Upper lobe of left lung (tissue), 6 donors: ENCODE measurements at regions not wholly inside any gene's neighbourhood (a gene's known extent, or its start where the extent isn't known, plus 50 kb on each side); places are given as distances from the start of the nearest gene placed in this dataset.

ENCODE experiments used
- ATAC-seq, 2 donors: fragments of 200-7000 bp; cut with Tn5 transposase; one replicate each; pipeline ENCODE4 v1.9.1; 2022; ENCODE audit warnings: mild to moderate bottlenecking in 2 of 2, moderate library complexity in 2 of 2; ENCODE audit not compliant: low FRiP score in 2 of 2
- DNase-seq, 2 donors: peaks; one replicate each; pipeline ENCODE4 v3.0.0-alpha.2; 2019 to 2020
- H3K27ac ChIP-seq, 4 donors: fragments of 200-600 bp; sonication (generic); one replicate each; pipeline ENCODE4 v1.5.1; 2016 to 2019
- H3K27me3 ChIP-seq, 4 donors: fragments of 200-600 bp; sonication (generic); one replicate each; pipeline ENCODE4 v1.5.1; 2017 to 2019
- H3K36me3 ChIP-seq, 4 donors: fragments of 200-600 bp; sonication (generic); one replicate each; pipeline ENCODE4 v1.5.1; 2016 to 2019
- H3K4me1 ChIP-seq, 4 donors: fragments of 200-600 bp; sonication (generic); one replicate each; pipeline ENCODE4 v1.5.1; 2018 to 2019
- H3K4me3 ChIP-seq, 4 donors: fragments of 200-600 bp; sonication (generic); one replicate each; pipeline ENCODE4 v1.5.1; 2017 to 2019; ENCODE audit warnings: mild to moderate bottlenecking in 2 of 4, moderate library complexity in 1 of 4
- H3K9me3 ChIP-seq, 4 donors: fragments of 200-600 bp; sonication (generic); one replicate each; pipeline ENCODE4 v1.5.1; 2018 to 2019
- EP300 ChIP-seq, 4 donors: sonication (generic); formaldehyde crosslinking; IDR thresholded peaks; one replicate each; pipeline ENCODE4 v1.5.1; 2017; ENCODE audit warnings: antibody characterized with exemption in 4 of 4, control low read depth in 2 of 4
- POLR2A ChIP-seq, 4 donors: fragments of 450-650 bp; IDR thresholded peaks; one replicate each; pipeline ENCODE4 v1.5.1; 2016 to 2017; ENCODE audit warnings: antibody characterized with exemption in 4 of 4, mild to moderate bottlenecking in 2 of 4
- POLR2AphosphoS5 ChIP-seq, 2 donors: sonication (generic); formaldehyde crosslinking; IDR thresholded peaks; one replicate each; pipeline ENCODE4 v1.5.1; 2017; ENCODE audit warnings: antibody characterized with exemption in 2 of 2
- WGBS, 2 donors: methylation state at CpG; one replicate each; pipeline ENCODE4 v1.1.5; 2017 to 2018; 5-methylcytosine and 5-hydroxymethylcytosine counted together
- TF ChIP-seq, protein P1 (sequence below), 6 experiments: fragments of 450-650 bp in 4 of 6; fragments of 200-600 bp in 2 of 6; sonication (generic) in 2 of 6; IDR thresholded peaks; one replicate each; pipeline ENCODE4 v1.5.1; 2016 to 2019; ENCODE audit warnings: antibody characterized with exemption in 6 of 6
- donor health status: DM: no; HTN: no; CAD: no; lungs with moderate emphysema.
- donor health status: DM: no; HTN: yes; CAD: no; lungs with severe emphysema.

- WGBS, 2 donors = 78 to 80% methylated on average over 4 of the region's 4 CpGs
- H3K4me1 ChIP-seq = no peaks in the 10 kb centered on the region
- no peak overlapping the region for H3K27ac ChIP-seq
- no peaks in the 10 kb centered on the region for H3K36me3 ChIP-seq
- H3K27me3 ChIP-seq = no peaks in the 10 kb centered on the region
- no peaks in the 10 kb centered on the region for H3K9me3 ChIP-seq
- H3K4me3 ChIP-seq = no peak overlapping the region
- no peak for TF ChIP-seq EP300 (IDR thresholded peaks at IDR 0.05)
- TF ChIP-seq, protein P1, sequence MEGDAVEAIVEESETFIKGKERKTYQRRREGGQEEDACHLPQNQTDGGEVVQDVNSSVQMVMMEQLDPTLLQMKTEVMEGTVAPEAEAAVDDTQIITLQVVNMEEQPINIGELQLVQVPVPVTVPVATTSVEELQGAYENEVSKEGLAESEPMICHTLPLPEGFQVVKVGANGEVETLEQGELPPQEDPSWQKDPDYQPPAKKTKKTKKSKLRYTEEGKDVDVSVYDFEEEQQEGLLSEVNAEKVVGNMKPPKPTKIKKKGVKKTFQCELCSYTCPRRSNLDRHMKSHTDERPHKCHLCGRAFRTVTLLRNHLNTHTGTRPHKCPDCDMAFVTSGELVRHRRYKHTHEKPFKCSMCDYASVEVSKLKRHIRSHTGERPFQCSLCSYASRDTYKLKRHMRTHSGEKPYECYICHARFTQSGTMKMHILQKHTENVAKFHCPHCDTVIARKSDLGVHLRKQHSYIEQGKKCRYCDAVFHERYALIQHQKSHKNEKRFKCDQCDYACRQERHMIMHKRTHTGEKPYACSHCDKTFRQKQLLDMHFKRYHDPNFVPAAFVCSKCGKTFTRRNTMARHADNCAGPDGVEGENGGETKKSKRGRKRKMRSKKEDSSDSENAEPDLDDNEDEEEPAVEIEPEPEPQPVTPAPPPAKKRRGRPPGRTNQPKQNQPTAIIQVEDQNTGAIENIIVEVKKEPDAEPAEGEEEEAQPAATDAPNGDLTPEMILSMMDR (IDR thresholded peaks at IDR 0.05) = no peak
- no peak for TF ChIP-seq POLR2AphosphoS5 (IDR thresholded peaks at IDR 0.05)
- no peak for TF ChIP-seq POLR2A (IDR thresholded peaks at IDR 0.05)
- no peak for ATAC-seq
- DNase-seq = no peak
These were observed 373.1 kb upstream of the SLCO3A1 start for GRCh38 chr15:91480426-91480825.

- no peaks in the 10 kb centered on the region for H3K36me3 ChIP-seq
- H3K4me3 ChIP-seq = no peak overlapping the region
- no peak for DNase-seq
- TF ChIP-seq POLR2A (IDR thresholded peaks at IDR 0.05) = no peak
- no peak for TF ChIP-seq POLR2AphosphoS5 (IDR thresholded peaks at IDR 0.05)
- no peak for TF ChIP-seq EP300 (IDR thresholded peaks at IDR 0.05)
- TF ChIP-seq, protein P1 (IDR thresholded peaks at IDR 0.05) = no peak
- H3K27me3 ChIP-seq = no peaks in the 10 kb centered on the region
- 66% methylated on average over 1 of the region's 1 CpG for WGBS, 2 donors
- H3K4me1 ChIP-seq = no peaks in the 10 kb centered on the region
- no peak for ATAC-seq
- no peak overlapping the region for H3K27ac ChIP-seq
- no peaks in the 10 kb centered on the region for H3K9me3 ChIP-seq
These were observed 370.7 kb upstream of the SLCO3A1 start for GRCh38 chr15:91482799-91483198.

- TF ChIP-seq, protein P1 (IDR thresholded peaks at IDR 0.05) = no peak
- no peak for TF ChIP-seq POLR2A (IDR thresholded peaks at IDR 0.05)
- no peak for TF ChIP-seq POLR2AphosphoS5 (IDR thresholded peaks at IDR 0.05)
- TF ChIP-seq EP300 (IDR thresholded peaks at IDR 0.05) = no peak
- Histone ChIP-seq H3K27ac (no peak overlapping the region), H3K4me3 (no peak overlapping the region), H3K4me1 (no peaks in the 10 kb centered on the region), H3K36me3 (no peaks in the 10 kb centered on the region), H3K27me3 (no peaks in the 10 kb centered on the region), H3K9me3 (no peaks in the 10 kb centered on the region)
- DNase-seq (no peak), ATAC-seq (no peak)
- WGBS, 2 donors = 86 to 88% methylated on average over 1 of the region's 1 CpG
These were observed 369.4 kb upstream of the SLCO3A1 start for GRCh38 chr15:91484141-91484540.

GRCh38 chr15:91488452-91488851, 365.1 kb upstream of the SLCO3A1 start:
- Histone ChIP-seq H3K27ac (no peak overlapping the region), H3K27me3 (no peaks in the 10 kb centered on the region), H3K4me1 (no peaks in the 10 kb centered on the region), H3K4me3 (no peak overlapping the region), H3K36me3 (no peaks in the 10 kb centered on the region), H3K9me3 (no peaks in the 10 kb centered on the region)
- TF ChIP-seq, protein P1 (IDR thresholded peaks at IDR 0.05) = no peak
- TF ChIP-seq EP300 (IDR thresholded peaks at IDR 0.05) = no peak
- TF ChIP-seq POLR2A (IDR thresholded peaks at IDR 0.05) = no peak
- no peak for TF ChIP-seq POLR2AphosphoS5 (IDR thresholded peaks at IDR 0.05)
- 69 to 83% methylated on average over 4 of the region's 4 CpGs for WGBS, 2 donors
- DNase-seq (no peak), ATAC-seq (no peak)

- 88 to 95% methylated on average over 2 of the region's 2 CpGs for WGBS, 2 donors
- ATAC-seq = no peak
- DNase-seq = no peak
These were observed 363.3 kb upstream of the SLCO3A1 start for GRCh38 chr15:91490211-91490610.

More at GRCh38 chr15:91490211-91490610, 363.3 kb upstream of the SLCO3A1 start:
- TF ChIP-seq EP300 (IDR thresholded peaks at IDR 0.05) (no peak), POLR2A (IDR thresholded peaks at IDR 0.05) (no peak)
- TF ChIP-seq, protein P1 (IDR thresholded peaks at IDR 0.05) = no peak
- H3K4me1 ChIP-seq = no peaks in the 10 kb centered on the region
- no peaks in the 10 kb centered on the region for H3K36me3 ChIP-seq
- H3K4me3 ChIP-seq = no peak overlapping the region
- H3K9me3 ChIP-seq = no peaks in the 10 kb centered on the region
- H3K27me3 ChIP-seq = no peaks in the 10 kb centered on the region
- H3K27ac ChIP-seq = no peak overlapping the region
